NOMO-1 (cell line): ENCODE measurements at regions not wholly inside any gene's neighbourhood (a gene's known extent, or its start where the extent isn't known, plus 50 kb on each side); places are given as distances from the start of the nearest gene placed in this dataset.

ENCODE experiments used
- DNase-seq, 2 experiments: peaks; one replicate each; lab custom pipeline; 2025; ENCODE audit not compliant: unreplicated experiment in 2 of 2; lab: John Stamatoyannopoulos, UW

- DNase-seq, result no peak
These were observed 414.8 kb upstream of the HS6ST1 start for GRCh38 chr2:128733450-128733849.

- DNase-seq, result peak; percentile 47 to 48
These were observed 416.0 kb upstream of the HS6ST1 start for GRCh38 chr2:128734521-128735295.

- DNase-seq, result no peak
These were observed 416.8 kb upstream of the HS6ST1 start for GRCh38 chr2:128735296-128735960.

- no peak for DNase-seq
These were observed 417.5 kb upstream of the HS6ST1 start for GRCh38 chr2:128736046-128736688.

- DNase-seq, result no peak
These were observed 418.2 kb upstream of the HS6ST1 start for GRCh38 chr2:128736689-128737545.

GRCh38 chr2:128737546-128737826 is 418.8 kb upstream of the HS6ST1 start:
- DNase-seq, result no peak

- DNase-seq, result no peak
These were observed 419.9 kb upstream of the HS6ST1 start for GRCh38 chr2:128738446-128739110.

- DNase-seq, result no peak
These were observed 423.8 kb upstream of the HS6ST1 start for GRCh38 chr2:128742467-128742866.

- DNase-seq, result no peak
These were observed 427.3 kb upstream of the HS6ST1 start for GRCh38 chr2:128745946-128746345.

- peak; percentile 5 to 30 for DNase-seq
These were observed 427.7 kb upstream of the HS6ST1 start for GRCh38 chr2:128746356-128746755.

GRCh38 chr2:128748336-128748735 is 429.7 kb upstream of the HS6ST1 start:
- no peak for DNase-seq

- DNase-seq, result no peak
These were observed 430.4 kb upstream of the HS6ST1 start for GRCh38 chr2:128748835-128749605.

GRCh38 chr2:128750328-128751165 is 431.9 kb upstream of the HS6ST1 start:
- DNase-seq, result no peak

GRCh38 chr2:128751746-128752145 is 433.1 kb upstream of the HS6ST1 start:
- DNase-seq, result no peak

- DNase-seq, result no peak
These were observed 434.1 kb upstream of the HS6ST1 start for GRCh38 chr2:128752691-128753263.

- DNase-seq, result no peak
These were observed 434.7 kb upstream of the HS6ST1 start for GRCh38 chr2:128753321-128753720.

- DNase-seq, result no peak
These were observed 435.1 kb upstream of the HS6ST1 start for GRCh38 chr2:128753800-128754199.

- DNase-seq, result peak; percentile 74 to 80
These were observed 435.6 kb upstream of the HS6ST1 start for GRCh38 chr2:128754246-128754724.
